Ishikawa (cell line): ENCODE measurements at regions not wholly inside any gene's neighbourhood (a gene's known extent, or its start where the extent isn't known, plus 50 kb on each side); places are given as distances from the start of the nearest gene placed in this dataset.

Experiments
- CEBPB ChIP-seq: IDR thresholded peaks from 2 replicates; pipeline ENCODE4 v1.6.1; 2012
- CREB1 ChIP-seq: IDR thresholded peaks from 2 replicates; pipeline ENCODE4 v1.6.1; 2012; ENCODE audit warnings: low read depth
- EGR1 ChIP-seq: IDR thresholded peaks from 2 replicates; pipeline ENCODE4 v1.6.1; 2012
- EP300 ChIP-seq: IDR thresholded peaks from 2 replicates; pipeline ENCODE4 v1.6.1; 2012; ENCODE audit warnings: borderline replicate concordance
- FOXM1 ChIP-seq: IDR thresholded peaks from 2 replicates; pipeline ENCODE4 v1.6.1; 2012; ENCODE audit warnings: low read depth, borderline replicate concordance
- NFIC ChIP-seq: IDR thresholded peaks from 2 replicates; pipeline ENCODE4 v1.6.1; 2012
- RAD21 ChIP-seq: IDR thresholded peaks from 2 replicates; pipeline ENCODE4 v1.6.1; 2012; ENCODE audit warnings: low read depth
- TAF1 ChIP-seq: IDR thresholded peaks from 2 replicates; pipeline ENCODE4 v1.6.1; 2012; ENCODE audit warnings: low read depth, mild to moderate bottlenecking
- TCF12 ChIP-seq: IDR thresholded peaks from 2 replicates; pipeline ENCODE4 v1.6.1; 2012; ENCODE audit warnings: low read depth
- TEAD4 ChIP-seq: IDR thresholded peaks from 2 replicates; pipeline ENCODE4 v1.6.1; 2012
- YY1 ChIP-seq: IDR thresholded peaks from 2 replicates; pipeline ENCODE4 v1.6.1; 2012; ENCODE audit warnings: low read depth
- ZBTB7A ChIP-seq: IDR thresholded peaks from 2 replicates; pipeline ENCODE4 v1.6.1; 2012; ENCODE audit warnings: low read depth
- TF ChIP-seq, protein P1 (sequence below): IDR thresholded peaks from 2 replicates; pipeline ENCODE4 v1.6.1; 2012
- TF ChIP-seq, protein P2 (sequence below): IDR thresholded peaks from 2 replicates; pipeline ENCODE4 v1.6.1; 2012; ENCODE audit warnings: low read depth, mild to moderate bottlenecking
- TF ChIP-seq, protein P3 (sequence below): IDR thresholded peaks from 2 replicates; pipeline ENCODE4 v1.6.1; 2012

DNA sequence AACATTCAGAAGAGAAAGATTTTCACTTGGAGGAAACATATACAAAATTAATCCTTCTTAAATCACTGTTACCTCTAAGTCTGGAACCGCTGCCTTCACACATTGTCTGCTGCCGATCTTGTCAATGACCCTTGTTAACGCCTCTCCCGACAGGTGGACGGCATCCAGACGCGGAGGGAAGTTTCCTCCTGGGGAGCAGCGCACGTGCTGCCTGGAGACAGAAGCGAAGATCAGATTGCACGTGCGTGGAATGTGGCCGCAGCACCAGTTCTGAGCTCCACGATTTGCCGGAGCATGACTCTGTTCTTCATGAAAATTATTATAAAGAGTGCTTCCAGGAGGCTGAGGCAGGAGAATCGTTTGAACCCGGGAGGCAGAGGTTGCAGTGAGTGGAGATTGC is 183.6 kb upstream of the IRX4 start:
- TF ChIP-seq, protein P1, sequence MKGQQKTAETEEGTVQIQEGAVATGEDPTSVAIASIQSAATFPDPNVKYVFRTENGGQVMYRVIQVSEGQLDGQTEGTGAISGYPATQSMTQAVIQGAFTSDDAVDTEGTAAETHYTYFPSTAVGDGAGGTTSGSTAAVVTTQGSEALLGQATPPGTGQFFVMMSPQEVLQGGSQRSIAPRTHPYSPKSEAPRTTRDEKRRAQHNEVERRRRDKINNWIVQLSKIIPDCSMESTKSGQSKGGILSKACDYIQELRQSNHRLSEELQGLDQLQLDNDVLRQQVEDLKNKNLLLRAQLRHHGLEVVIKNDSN: no peak
- no peak for TF ChIP-seq YY1
- TF ChIP-seq CEBPB: no peak
- TF ChIP-seq TCF12: no peak

DNA sequence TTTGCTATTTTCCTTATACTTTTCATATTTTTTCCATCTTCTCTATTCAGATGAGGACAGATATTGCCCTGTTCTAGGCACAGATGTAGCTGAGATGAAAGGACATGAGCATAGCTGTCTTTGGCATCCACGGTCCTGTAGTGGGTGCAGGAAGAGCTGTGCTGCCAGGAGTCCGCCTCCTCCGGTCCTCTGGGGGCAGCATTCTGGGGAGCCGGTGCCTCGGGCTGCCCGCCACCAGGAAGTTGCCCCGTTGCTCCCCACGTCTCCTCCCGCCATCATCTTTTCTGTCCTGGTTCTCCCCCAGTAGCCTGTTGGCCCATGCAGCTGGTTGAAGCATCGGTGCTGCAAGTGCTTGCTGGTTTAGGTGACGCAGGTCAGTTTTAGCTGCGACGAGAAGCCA is 170.0 kb upstream of the IRX4 start:
- TF ChIP-seq EP300 (no peak), RAD21 (no peak)

DNA sequence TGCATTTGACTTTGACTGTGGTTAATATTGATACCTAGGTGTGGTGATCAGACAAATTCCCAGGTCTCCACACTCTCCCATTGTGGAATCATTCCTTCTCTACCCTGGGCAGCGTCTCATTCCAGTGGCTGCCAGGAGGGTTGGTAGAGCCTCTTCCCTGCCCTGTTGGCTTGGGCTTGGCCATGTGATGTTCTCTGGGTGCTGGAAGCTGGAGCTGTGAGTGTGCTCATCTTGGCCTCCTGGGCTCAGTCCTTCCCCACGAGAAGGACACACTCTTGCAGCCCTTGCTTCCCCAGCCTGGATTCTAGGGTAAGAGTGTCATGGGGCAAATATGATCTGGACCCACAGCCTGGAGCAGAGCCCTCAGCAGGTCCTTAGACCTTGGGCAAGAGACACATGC is 167.2 kb upstream of the IRX4 start:
- TF ChIP-seq, protein P1: no peak
- TF ChIP-seq, protein P2, sequence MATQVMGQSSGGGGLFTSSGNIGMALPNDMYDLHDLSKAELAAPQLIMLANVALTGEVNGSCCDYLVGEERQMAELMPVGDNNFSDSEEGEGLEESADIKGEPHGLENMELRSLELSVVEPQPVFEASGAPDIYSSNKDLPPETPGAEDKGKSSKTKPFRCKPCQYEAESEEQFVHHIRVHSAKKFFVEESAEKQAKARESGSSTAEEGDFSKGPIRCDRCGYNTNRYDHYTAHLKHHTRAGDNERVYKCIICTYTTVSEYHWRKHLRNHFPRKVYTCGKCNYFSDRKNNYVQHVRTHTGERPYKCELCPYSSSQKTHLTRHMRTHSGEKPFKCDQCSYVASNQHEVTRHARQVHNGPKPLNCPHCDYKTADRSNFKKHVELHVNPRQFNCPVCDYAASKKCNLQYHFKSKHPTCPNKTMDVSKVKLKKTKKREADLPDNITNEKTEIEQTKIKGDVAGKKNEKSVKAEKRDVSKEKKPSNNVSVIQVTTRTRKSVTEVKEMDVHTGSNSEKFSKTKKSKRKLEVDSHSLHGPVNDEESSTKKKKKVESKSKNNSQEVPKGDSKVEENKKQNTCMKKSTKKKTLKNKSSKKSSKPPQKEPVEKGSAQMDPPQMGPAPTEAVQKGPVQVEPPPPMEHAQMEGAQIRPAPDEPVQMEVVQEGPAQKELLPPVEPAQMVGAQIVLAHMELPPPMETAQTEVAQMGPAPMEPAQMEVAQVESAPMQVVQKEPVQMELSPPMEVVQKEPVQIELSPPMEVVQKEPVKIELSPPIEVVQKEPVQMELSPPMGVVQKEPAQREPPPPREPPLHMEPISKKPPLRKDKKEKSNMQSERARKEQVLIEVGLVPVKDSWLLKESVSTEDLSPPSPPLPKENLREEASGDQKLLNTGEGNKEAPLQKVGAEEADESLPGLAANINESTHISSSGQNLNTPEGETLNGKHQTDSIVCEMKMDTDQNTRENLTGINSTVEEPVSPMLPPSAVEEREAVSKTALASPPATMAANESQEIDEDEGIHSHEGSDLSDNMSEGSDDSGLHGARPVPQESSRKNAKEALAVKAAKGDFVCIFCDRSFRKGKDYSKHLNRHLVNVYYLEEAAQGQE: no peak
- TF ChIP-seq CEBPB (no peak), FOXM1 (no peak), EGR1 (no peak), TCF12 (no peak), TAF1 (no peak), TEAD4 (no peak), ZBTB7A (no peak), RAD21 (no peak), EP300 (no peak), CREB1 (no peak), NFIC (no peak), YY1 (no peak)
- TF ChIP-seq, protein P3, sequence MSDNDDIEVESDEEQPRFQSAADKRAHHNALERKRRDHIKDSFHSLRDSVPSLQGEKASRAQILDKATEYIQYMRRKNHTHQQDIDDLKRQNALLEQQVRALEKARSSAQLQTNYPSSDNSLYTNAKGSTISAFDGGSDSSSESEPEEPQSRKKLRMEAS: no peak

DNA sequence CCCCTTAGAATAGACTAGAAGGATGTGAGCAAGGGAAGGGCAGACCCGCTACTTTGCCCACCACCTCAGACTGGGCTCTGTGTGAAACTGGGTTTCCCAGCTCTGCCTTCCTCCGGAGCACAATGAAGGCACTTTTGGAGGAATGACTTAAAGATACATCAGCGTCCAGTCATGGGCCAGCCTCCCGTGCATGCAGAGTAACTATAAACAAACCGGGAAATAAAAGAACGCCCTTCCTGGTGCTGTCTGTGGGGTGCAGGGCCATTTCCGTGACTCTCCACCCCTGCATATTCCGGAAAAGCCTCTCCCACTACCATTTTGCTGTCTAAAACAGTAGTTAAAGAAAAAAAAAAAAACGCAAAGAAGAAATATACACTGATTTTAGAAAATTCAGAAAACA is 165.9 kb upstream of the IRX4 start:
- TF ChIP-seq FOXM1 (no peak), TCF12 (no peak), TAF1 (no peak), CEBPB (no peak), CREB1 (no peak)
- TF ChIP-seq, protein P2: no peak

DNA sequence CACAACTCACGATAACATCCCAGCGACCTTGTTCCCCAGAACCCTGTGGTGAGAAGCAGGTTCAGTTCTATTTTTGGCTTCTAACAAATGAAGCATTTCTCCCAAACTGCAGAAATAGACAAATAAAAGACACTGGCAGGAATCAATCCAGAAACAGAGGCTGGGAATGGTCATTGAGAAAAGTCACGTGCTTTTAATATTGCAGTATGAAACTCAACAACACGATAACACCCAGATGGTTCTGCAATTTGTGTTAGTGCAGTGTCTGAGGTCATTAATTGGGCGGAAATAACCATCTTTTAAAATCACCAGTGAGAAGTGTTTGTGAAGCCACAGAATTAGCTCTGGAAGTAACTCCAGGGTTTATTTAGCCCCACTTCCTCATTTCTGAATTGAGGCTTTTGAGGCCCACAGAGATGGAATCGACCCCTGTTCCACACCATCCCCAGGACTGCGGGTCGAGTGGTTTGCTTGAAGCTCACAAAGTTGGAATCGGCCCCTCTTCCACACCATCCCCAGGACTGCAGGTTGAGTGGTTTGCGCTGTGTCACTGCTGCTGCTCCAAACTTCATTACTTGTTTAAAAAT is 164.7 kb upstream of the IRX4 start:
- TF ChIP-seq EP300: no peak
- TF ChIP-seq YY1: no peak
- no peak for TF ChIP-seq FOXM1
- no peak for TF ChIP-seq TEAD4
- TF ChIP-seq ZBTB7A: no peak
- TF ChIP-seq TAF1: no peak
- TF ChIP-seq, protein P3: no peak
- TF ChIP-seq TCF12: no peak
- TF ChIP-seq, protein P1: no peak
- TF ChIP-seq RAD21: no peak
- no peak for TF ChIP-seq CREB1

DNA sequence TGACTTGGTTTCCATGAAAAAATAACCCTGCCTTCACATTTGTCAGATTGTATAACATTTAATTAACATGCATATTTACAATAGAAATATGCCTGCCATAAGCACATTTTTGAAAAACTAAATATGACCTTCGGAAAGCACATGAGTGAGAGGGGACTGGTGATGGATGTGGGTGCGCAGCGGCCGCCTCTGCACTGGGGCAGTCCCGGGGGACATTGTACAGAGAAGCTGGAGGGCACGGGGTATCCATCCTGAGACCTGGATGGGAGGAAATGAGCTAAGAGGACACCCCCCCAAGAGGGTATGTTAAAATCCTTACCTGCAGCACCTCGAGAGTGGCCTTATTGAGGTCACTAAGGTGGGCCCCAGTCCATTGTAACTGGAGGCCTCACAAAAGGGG is 161.3 kb upstream of the IRX4 start:
- TF ChIP-seq YY1 (no peak), FOXM1 (no peak), EP300 (no peak), CEBPB (no peak), TAF1 (no peak)
- TF ChIP-seq, protein P3: no peak
